Small intestine (tissue), 7 donors: ENCODE measurements at regions not wholly inside any gene's neighbourhood (a gene's known extent, or its start where the extent isn't known, plus 50 kb on each side); places are given as distances from the start of the nearest gene placed in this dataset.

Experiments used
- DNase-seq, 2 donors: peaks; one replicate each; pipeline versions ENCODE4 v3.0.0 to v3.0.0-alpha.2; 2013
- FAIRE-seq: peaks from 2 replicates; lab custom pipeline; 2012; peaks lifted over from hg19 to GRCh38; lab: Jason Lieb, UNC
- H3K27ac ChIP-seq, 3 donors: one replicate each; pipeline ENCODE4 v1.5.1; 2013; ENCODE audit warnings: low read length in 2 of 3, mild to moderate bottlenecking in 2 of 3, control low read depth in 1 of 3, inconsistent platforms in 1 of 3, low read depth in 1 of 3, moderate library complexity in 1 of 3
- H3K27me3 ChIP-seq, 3 donors: one replicate each; pipeline ENCODE4 v1.6.1; 2013; ENCODE audit warnings: low read length in 3 of 3, inconsistent platforms in 1 of 3; ENCODE audit not compliant: control insufficient read depth in 3 of 3, insufficient read depth in 3 of 3
- H3K36me3 ChIP-seq, 3 donors: one replicate each; pipeline ENCODE4 v1.6.1; 2013; ENCODE audit warnings: low read length in 3 of 3, inconsistent platforms in 1 of 3, low read depth in 1 of 3, mild to moderate bottlenecking in 1 of 3, moderate library complexity in 1 of 3; ENCODE audit not compliant: control insufficient read depth in 3 of 3, insufficient read depth in 2 of 3
- H3K4me1 ChIP-seq, 3 donors: one replicate each; pipeline ENCODE4 v1.6.1; 2013; ENCODE audit warnings: low read length in 2 of 3, inconsistent platforms in 1 of 3, low read depth in 1 of 3, mild to moderate bottlenecking in 1 of 3, moderate library complexity in 1 of 3; ENCODE audit not compliant: control insufficient read depth in 3 of 3, insufficient read depth in 2 of 3
- H3K4me3 ChIP-seq, 3 donors: one replicate each; pipeline ENCODE4 v1.5.1; 2013; ENCODE audit warnings: low read length in 3 of 3, control low read depth in 1 of 3, inconsistent platforms in 1 of 3, low read depth in 1 of 3, mild to moderate bottlenecking in 1 of 3, moderate library complexity in 1 of 3
- H3K9me3 ChIP-seq, 2 donors: one replicate each; pipeline ENCODE4 v1.6.1; 2013; ENCODE audit warnings: low read depth in 1 of 2, low read length in 1 of 2; ENCODE audit not compliant: control insufficient read depth in 2 of 2, insufficient read depth in 1 of 2
- WGBS, 3 donors: extraction: QIAGEN DNeasy Blood & Tissue Kit; methylation state at CpG; one replicate each; pipeline ENCODE4 v1.1.7; 2013; 5-methylcytosine and 5-hydroxymethylcytosine counted together
- donor health status: healthy with polysubstance abuse.
- donor health status: control.
- donor health status: control.
- donor health status: Bipolar disorder and iron deficiency.
- donor health status: healthy.

- DNase-seq (no peak), FAIRE-seq (no peak)
- no peak overlapping the region for H3K4me3 ChIP-seq
- no peaks in the 10 kb centered on the region for H3K27me3 ChIP-seq
- no peak overlapping the region for H3K27ac ChIP-seq
- H3K4me1 ChIP-seq = no peaks in the 10 kb centered on the region
- H3K36me3 ChIP-seq = no peaks in the 10 kb centered on the region
- no peaks in the 10 kb centered on the region for H3K9me3 ChIP-seq
- WGBS, 3 donors = 74 to 81% (median 78%) methylated on average over 4 of the region's 4 CpGs
Observed at GRCh38 chr3:80368616-80369015, 600.8 kb upstream of the ROBO1 start.

GRCh38 chr3:80366808-80367548 lies 599.2 kb upstream of the ROBO1 start:
- FAIRE-seq (no peak), DNase-seq (no peak)
- Histone ChIP-seq H3K9me3 (no peaks in the 10 kb centered on the region), H3K27me3 (no peaks in the 10 kb centered on the region), H3K4me3 (no peak overlapping the region), H3K4me1 (no peaks in the 10 kb centered on the region), H3K36me3 (no peaks in the 10 kb centered on the region), H3K27ac (no peak overlapping the region)
- 73 to 77% (median 74%) methylated on average over 9 of the region's 9 CpGs for WGBS, 3 donors

- FAIRE-seq (no peak), DNase-seq (no peak)
- H3K27ac ChIP-seq = no peak overlapping the region
Observed at GRCh38 chr3:80357761-80358160, 590.0 kb upstream of the ROBO1 start.

GRCh38 chr3:80355144-80355543 lies 587.3 kb upstream of the ROBO1 start:
- no peaks in the 10 kb centered on the region for H3K27me3 ChIP-seq
- DNase-seq = no peak
- H3K36me3 ChIP-seq = no peaks in the 10 kb centered on the region
- no peak overlapping the region for H3K27ac ChIP-seq
- no peaks in the 10 kb centered on the region for H3K9me3 ChIP-seq
- H3K4me3 ChIP-seq = no peak overlapping the region
- WGBS, 3 donors = 56 to 78% (median 72%) methylated on average over 5 of the region's 5 CpGs
- FAIRE-seq = no peak
- peaks cover 0 to 5% (median 0%) of the 10 kb centered on the region in 3 donors for H3K4me1 ChIP-seq

More at GRCh38 chr3:80357761-80358160, 590.0 kb upstream of the ROBO1 start:
- Histone ChIP-seq H3K9me3 (no peaks in the 10 kb centered on the region), H3K4me1 (no peaks in the 10 kb centered on the region), H3K4me3 (no peak overlapping the region), H3K27me3 (no peaks in the 10 kb centered on the region), H3K36me3 (no peaks in the 10 kb centered on the region)

- H3K36me3 ChIP-seq = no peaks in the 10 kb centered on the region
- no peak overlapping the region for H3K4me3 ChIP-seq
- H3K4me1 ChIP-seq = peaks cover 0 to 5% (median 0%) of the 10 kb centered on the region in 3 donors
- DNase-seq = peak; percentile 1 to 68
- 44 to 70% (median 57%) methylated on average over 2 of the region's 2 CpGs for whole genome bisulfite sequencing, 3 donors
- H3K9me3 ChIP-seq = peaks cover 0 to 2% of the 10 kb centered on the region in 2 donors
- no peak overlapping the region for H3K27ac ChIP-seq
- no peaks in the 10 kb centered on the region for H3K27me3 ChIP-seq
- no peak for FAIRE-seq
Observed at GRCh38 chr3:80351201-80351600, 583.4 kb upstream of the ROBO1 start.

- Histone ChIP-seq H3K27me3 (no peaks in the 10 kb centered on the region), H3K9me3 (peaks cover 0 to 2% of the 10 kb centered on the region in 2 donors), H3K27ac (no peak overlapping the region), H3K36me3 (no peaks in the 10 kb centered on the region), H3K4me3 (no peak overlapping the region), H3K4me1 (peaks cover 0 to 5% (median 0%) of the 10 kb centered on the region in 3 donors)
- WGBS, 3 donors = 77 to 85% (median 77%) methylated on average over 4 of the region's 4 CpGs
- FAIRE-seq = no peak
- DNase-seq = peak in 1 of 2 donors; percentile 2
Observed at GRCh38 chr3:80350771-80351170, 583.0 kb upstream of the ROBO1 start.

- no peaks in the 10 kb centered on the region for H3K4me1 ChIP-seq
- FAIRE-seq (no peak), DNase-seq (no peak)
- H3K4me3 ChIP-seq = no peak overlapping the region
- H3K27me3 ChIP-seq = no peaks in the 10 kb centered on the region
- no peaks in the 10 kb centered on the region for H3K36me3 ChIP-seq
- H3K27ac ChIP-seq = no peak overlapping the region
- WGBS, 3 donors = 65 to 75% (median 68%) methylated on average over 4 of the region's 4 CpGs
- no peaks in the 10 kb centered on the region for H3K9me3 ChIP-seq
Observed at GRCh38 chr3:80338366-80338765, 570.6 kb upstream of the ROBO1 start.

GRCh38 chr3:80334534-80334933 lies 566.7 kb upstream of the ROBO1 start:
- no peaks in the 10 kb centered on the region for H3K9me3 ChIP-seq
- no peak overlapping the region for H3K27ac ChIP-seq
- DNase-seq = no peak
- 89 to 95% (median 90%) methylated on average over 2 of the region's 2 CpGs for WGBS, 3 donors
- H3K4me1 ChIP-seq = no peaks in the 10 kb centered on the region
- H3K36me3 ChIP-seq = no peaks in the 10 kb centered on the region
- no peaks in the 10 kb centered on the region for H3K27me3 ChIP-seq
- no peak overlapping the region for H3K4me3 ChIP-seq
- FAIRE-seq = no peak
